ENCODE measurements at regions not wholly inside any gene's neighbourhood (a gene's known extent, or its start where the extent isn't known, plus 50 kb on each side); places are given as distances from the start of the nearest gene placed in this dataset.
"Not testable (repeated sequence)": the region's sequence is repeated elsewhere in the genome, so short reads cannot be mapped to it uniquely, and the experiment has no call there.

- no peak for DNase-seq (ENCODE audit: low read depth, low spot score)
- WGBS (ENCODE audit: insufficient coverage, insufficient read length): no CpG with 5 or more reads among the region's 5 CpGs
- no peaks in the 10 kb centered on the region for H3K9me3 ChIP-seq (ENCODE audit: control insufficient read depth, insufficient read depth, low read length)
- no peaks in the 10 kb centered on the region for H3K27me3 ChIP-seq (ENCODE audit: control insufficient read depth, insufficient read depth, low read length)
- no peaks in the 10 kb centered on the region for H3K36me3 ChIP-seq (ENCODE audit: control insufficient read depth, insufficient read depth, low read length)
- H3K4me1 ChIP-seq (ENCODE audit: control insufficient read depth, insufficient read depth, low read length): no peaks in the 10 kb centered on the region
- no peak overlapping the region for H3K27ac ChIP-seq (ENCODE audit: low read length)
- no peak overlapping the region for H3K4me3 ChIP-seq (ENCODE audit: low read length)
Measured at GRCh38 chr12:91877456-91878235, 268.0 kb downstream of the BTG1 start.

DNA sequence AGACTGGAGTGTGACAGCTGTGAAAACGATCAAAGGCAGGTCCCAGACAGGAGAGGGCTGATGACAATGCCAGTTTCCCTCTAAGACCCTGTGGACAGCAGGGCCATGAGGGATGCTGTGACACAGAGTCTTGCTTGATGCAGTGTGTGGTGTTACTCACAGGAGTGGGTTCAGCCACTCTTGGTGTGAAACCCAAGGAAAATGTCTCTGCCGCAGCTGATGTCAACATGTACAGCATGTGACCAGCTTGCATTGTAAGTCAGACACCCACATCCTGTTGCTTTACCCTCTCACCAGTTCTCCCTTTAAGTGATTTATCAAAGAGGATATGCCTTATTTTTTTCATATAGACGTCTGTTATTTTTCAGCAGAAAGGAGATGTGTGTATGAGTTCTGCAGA is 268.6 kb downstream of the BTG1 start:
- Histone ChIP-seq H3K27me3 (ENCODE audit: control insufficient read depth, insufficient read depth, low read length) (no peaks in the 10 kb centered on the region), H3K9me3 (ENCODE audit: control insufficient read depth, insufficient read depth, low read length) (no peaks in the 10 kb centered on the region), H3K27ac (ENCODE audit: low read length) (no peak overlapping the region), H3K4me3 (ENCODE audit: low read length) (no peak overlapping the region), H3K4me1 (ENCODE audit: control insufficient read depth, insufficient read depth, low read length) (no peaks in the 10 kb centered on the region), H3K36me3 (ENCODE audit: control insufficient read depth, insufficient read depth, low read length) (no peaks in the 10 kb centered on the region)
- DNase-seq (ENCODE audit: low read depth, low spot score): no peak
- no CpG with 5 or more reads among the region's 3 CpGs for WGBS (ENCODE audit: insufficient coverage, insufficient read length)

- not testable (repeated sequence) for H3K36me3 ChIP-seq (ENCODE audit: control insufficient read depth, insufficient read depth, low read length); H3K9me3 ChIP-seq (ENCODE audit: control insufficient read depth, insufficient read depth, low read length); H3K27me3 ChIP-seq (ENCODE audit: control insufficient read depth, insufficient read depth, low read length); H3K4me3 ChIP-seq (ENCODE audit: low read length); H3K4me1 ChIP-seq (ENCODE audit: control insufficient read depth, insufficient read depth, low read length); DNase-seq (ENCODE audit: low read depth, low spot score); H3K27ac ChIP-seq (ENCODE audit: low read length)
- no CpG with 5 or more reads among the region's 3 CpGs for WGBS (ENCODE audit: insufficient coverage, insufficient read length)
Measured at GRCh38 chr12:91875671-91876070, 270.0 kb downstream of the BTG1 start.

DNA sequence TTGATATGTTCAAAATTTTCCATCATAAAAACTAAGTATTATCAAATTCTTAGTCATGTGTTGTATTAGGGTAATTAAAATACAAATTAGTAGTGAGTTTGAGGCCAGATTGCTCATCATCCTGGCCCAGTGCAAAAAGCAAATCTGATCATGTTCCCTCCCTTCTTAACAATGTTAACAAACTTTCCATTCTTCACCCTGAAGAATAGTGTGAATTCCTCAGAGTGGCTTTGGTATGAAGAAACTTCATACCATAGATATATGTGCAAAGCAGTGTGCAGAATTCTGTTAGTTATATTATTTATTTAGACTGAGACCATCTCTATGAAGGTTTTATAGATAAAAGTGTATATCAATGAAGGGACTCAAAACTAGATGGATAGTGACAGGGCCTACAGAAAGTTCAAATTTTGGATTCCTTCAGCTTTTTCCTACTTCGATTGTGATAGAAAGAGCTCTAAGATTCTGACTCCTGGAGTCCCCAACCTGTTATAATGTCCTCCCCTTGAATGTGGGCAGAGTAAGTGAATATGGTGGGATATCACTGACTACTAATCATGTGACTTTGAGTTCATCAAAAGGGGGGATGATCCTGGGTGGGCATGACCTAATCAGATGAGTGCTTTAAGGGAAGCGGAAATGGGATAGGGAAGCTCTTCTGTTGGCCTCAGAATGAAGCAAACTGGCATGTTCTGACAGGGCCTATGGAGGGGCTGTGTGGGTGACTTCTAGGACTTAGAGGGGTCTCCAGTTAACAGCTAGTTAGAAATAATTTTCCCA is 271.4 kb downstream of the BTG1 start:
- Histone ChIP-seq H3K36me3 (ENCODE audit: control insufficient read depth, insufficient read depth, low read length) (no peaks in the 10 kb centered on the region), H3K27ac (ENCODE audit: low read length) (no peak overlapping the region), H3K4me1 (ENCODE audit: control insufficient read depth, insufficient read depth, low read length) (no peaks in the 10 kb centered on the region), H3K27me3 (ENCODE audit: control insufficient read depth, insufficient read depth, low read length) (no peaks in the 10 kb centered on the region), H3K4me3 (ENCODE audit: low read length) (no peak overlapping the region), H3K9me3 (ENCODE audit: control insufficient read depth, insufficient read depth, low read length) (no peaks in the 10 kb centered on the region)
- no peak for DNase-seq (ENCODE audit: low read depth, low spot score)
- WGBS (ENCODE audit: insufficient coverage, insufficient read length): no CpG with 5 or more reads among the region's 2 CpGs

DNA sequence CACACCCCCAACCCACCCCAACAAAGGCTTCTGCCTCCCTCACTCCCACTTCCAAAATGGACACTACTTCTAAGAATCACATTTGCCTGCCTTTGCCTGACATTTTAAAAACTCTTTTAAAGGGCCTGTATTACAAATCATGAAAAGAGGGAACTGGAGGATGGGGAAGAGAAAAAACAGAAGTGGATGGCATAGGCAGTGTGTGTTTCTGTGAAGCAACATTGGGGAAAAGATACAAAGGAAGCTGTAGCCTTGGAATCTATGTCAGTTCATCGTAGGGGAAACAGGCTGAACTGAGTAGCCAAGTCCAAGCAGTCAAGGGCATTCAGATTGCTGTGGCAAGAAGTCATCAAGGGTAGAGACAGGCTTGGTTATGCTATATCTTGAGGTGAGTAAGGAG is 273.9 kb downstream of the BTG1 start:
- WGBS (ENCODE audit: insufficient coverage, insufficient read length): no CpG with 5 or more reads among the region's 1 CpG
- Histone ChIP-seq H3K9me3 (ENCODE audit: control insufficient read depth, insufficient read depth, low read length) (no peaks in the 10 kb centered on the region), H3K4me3 (ENCODE audit: low read length) (no peak overlapping the region), H3K27ac (ENCODE audit: low read length) (no peak overlapping the region), H3K4me1 (ENCODE audit: control insufficient read depth, insufficient read depth, low read length) (no peaks in the 10 kb centered on the region), H3K27me3 (ENCODE audit: control insufficient read depth, insufficient read depth, low read length) (no peaks in the 10 kb centered on the region), H3K36me3 (ENCODE audit: control insufficient read depth, insufficient read depth, low read length) (no peaks in the 10 kb centered on the region)
- DNase-seq (ENCODE audit: low read depth, low spot score): no peak

- Histone ChIP-seq H3K27me3 (ENCODE audit: control insufficient read depth, insufficient read depth, low read length) (no peaks in the 10 kb centered on the region), H3K27ac (ENCODE audit: low read length) (no peak overlapping the region), H3K4me3 (ENCODE audit: low read length) (no peak overlapping the region), H3K4me1 (ENCODE audit: control insufficient read depth, insufficient read depth, low read length) (no peaks in the 10 kb centered on the region), H3K9me3 (ENCODE audit: control insufficient read depth, insufficient read depth, low read length) (no peaks in the 10 kb centered on the region), H3K36me3 (ENCODE audit: control insufficient read depth, insufficient read depth, low read length) (no peaks in the 10 kb centered on the region)
- no peak for DNase-seq (ENCODE audit: low read depth, low spot score)
- no CpG with 5 or more reads among the region's 9 CpGs for WGBS (ENCODE audit: insufficient coverage, insufficient read length)
Measured at GRCh38 chr12:91870872-91871707, 274.6 kb downstream of the BTG1 start.

GRCh38 chr12:91868054-91868453 is 277.6 kb downstream of the BTG1 start:
- no CpG with 5 or more reads among the region's 4 CpGs for WGBS (ENCODE audit: insufficient coverage, insufficient read length)
- no peaks in the 10 kb centered on the region for H3K36me3 ChIP-seq (ENCODE audit: control insufficient read depth, insufficient read depth, low read length)
- no peaks in the 10 kb centered on the region for H3K27me3 ChIP-seq (ENCODE audit: control insufficient read depth, insufficient read depth, low read length)
- no peak overlapping the region for H3K4me3 ChIP-seq (ENCODE audit: low read length)
- no peaks in the 10 kb centered on the region for H3K9me3 ChIP-seq (ENCODE audit: control insufficient read depth, insufficient read depth, low read length)
- no peak overlapping the region for H3K27ac ChIP-seq (ENCODE audit: low read length)
- no peaks in the 10 kb centered on the region for H3K4me1 ChIP-seq (ENCODE audit: control insufficient read depth, insufficient read depth, low read length)
- no peak for DNase-seq (ENCODE audit: low read depth, low spot score)

DNA sequence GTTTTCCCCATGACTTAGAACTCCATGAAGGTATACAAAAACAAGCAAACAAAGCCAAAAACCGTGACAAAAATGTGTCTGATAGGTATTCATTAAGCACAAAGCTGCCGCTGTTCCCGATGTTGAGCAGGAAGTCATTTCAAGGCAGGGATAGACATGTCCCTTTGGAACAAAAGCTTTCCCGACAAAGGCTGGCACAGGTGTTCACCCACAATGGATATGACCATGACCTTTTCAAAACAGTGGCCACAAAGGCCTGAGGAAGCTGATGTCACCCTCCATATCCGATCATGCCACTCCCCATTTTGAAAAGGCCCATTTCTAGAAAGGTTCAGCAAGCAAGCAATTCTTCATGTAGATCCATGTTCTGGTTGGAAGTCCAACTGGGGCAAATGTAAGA is 279.1 kb downstream of the BTG1 start:
- Histone ChIP-seq H3K4me3 (ENCODE audit: low read length) (no peak overlapping the region), H3K9me3 (ENCODE audit: control insufficient read depth, insufficient read depth, low read length) (no peaks in the 10 kb centered on the region), H3K27ac (ENCODE audit: low read length) (no peak overlapping the region), H3K4me1 (ENCODE audit: control insufficient read depth, insufficient read depth, low read length) (no peaks in the 10 kb centered on the region), H3K27me3 (ENCODE audit: control insufficient read depth, insufficient read depth, low read length) (no peaks in the 10 kb centered on the region), H3K36me3 (ENCODE audit: control insufficient read depth, insufficient read depth, low read length) (no peaks in the 10 kb centered on the region)
- no peak for DNase-seq (ENCODE audit: low read depth, low spot score)
- no CpG with 5 or more reads among the region's 5 CpGs for WGBS (ENCODE audit: insufficient coverage, insufficient read length)

GRCh38 chr12:91863702-91864101 is 281.9 kb downstream of the BTG1 start:
- H3K4me3 ChIP-seq (ENCODE audit: low read length): no peak overlapping the region
- no peaks in the 10 kb centered on the region for H3K27me3 ChIP-seq (ENCODE audit: control insufficient read depth, insufficient read depth, low read length)
- no peak overlapping the region for H3K27ac ChIP-seq (ENCODE audit: low read length)
- H3K9me3 ChIP-seq (ENCODE audit: control insufficient read depth, insufficient read depth, low read length): no peaks in the 10 kb centered on the region
- H3K4me1 ChIP-seq (ENCODE audit: control insufficient read depth, insufficient read depth, low read length): no peaks in the 10 kb centered on the region
- no peak for DNase-seq (ENCODE audit: low read depth, low spot score)
- no peaks in the 10 kb centered on the region for H3K36me3 ChIP-seq (ENCODE audit: control insufficient read depth, insufficient read depth, low read length)
- no CpG with 5 or more reads among the region's 3 CpGs for WGBS (ENCODE audit: insufficient coverage, insufficient read length)

GRCh38 chr12:91861554-91861953 is 284.1 kb downstream of the BTG1 start:
- Histone ChIP-seq H3K27ac (ENCODE audit: low read length) (no peak overlapping the region), H3K4me1 (ENCODE audit: control insufficient read depth, insufficient read depth, low read length) (no peaks in the 10 kb centered on the region), H3K27me3 (ENCODE audit: control insufficient read depth, insufficient read depth, low read length) (no peaks in the 10 kb centered on the region), H3K9me3 (ENCODE audit: control insufficient read depth, insufficient read depth, low read length) (no peaks in the 10 kb centered on the region), H3K36me3 (ENCODE audit: control insufficient read depth, insufficient read depth, low read length) (no peaks in the 10 kb centered on the region), H3K4me3 (ENCODE audit: low read length) (no peak overlapping the region)
- no CpG with 5 or more reads among the region's 1 CpG for WGBS (ENCODE audit: insufficient coverage, insufficient read length)
- no peak for DNase-seq (ENCODE audit: low read depth, low spot score)
